Mesendoderm (in vitro differentiated cells): ENCODE measurements at regions not wholly inside any gene's neighbourhood (a gene's known extent, or its start where the extent isn't known, plus 50 kb on each side); places are given as distances from the start of the nearest gene placed in this dataset.

Experiments
- DNase-seq: peaks from one replicate; pipeline ENCODE4 v3.0.0; 2013
- H2AK5ac ChIP-seq: 2 replicates; pipeline ENCODE4 v1.6.1; 2013; ENCODE audit warnings: low read length, inconsistent platforms
- H2BK120ac ChIP-seq: 2 replicates; pipeline ENCODE4 v1.6.1; 2013; ENCODE audit warnings: low read depth, mild to moderate bottlenecking, low read length, moderate library complexity, mixed read lengths
- H2BK15ac ChIP-seq: replicated peaks from 2 replicates; pipeline ENCODE4 v1.6.1; 2013; ENCODE audit warnings: low read depth, mild to moderate bottlenecking, moderate library complexity
- H2BK5ac ChIP-seq: 2 replicates; pipeline ENCODE4 v1.6.1; 2013; ENCODE audit warnings: low read length, inconsistent platforms
- H3K18ac ChIP-seq: 2 replicates; pipeline ENCODE4 v1.6.1; 2013; ENCODE audit warnings: mild to moderate bottlenecking, low read length, mixed read lengths
- H3K23ac ChIP-seq: one replicate; pipeline ENCODE4 v1.6.1; 2013; ENCODE audit warnings: low read length
- H3K27ac ChIP-seq: 2 replicates; pipeline ENCODE4 v1.5.1; 2013; ENCODE audit warnings: low read depth, mild to moderate bottlenecking, inconsistent platforms, low read length, moderate library complexity
- H3K27me3 ChIP-seq: 2 replicates; pipeline ENCODE4 v1.6.1; 2013; ENCODE audit warnings: low read length, control low read depth, mild to moderate bottlenecking, inconsistent platforms; ENCODE audit not compliant: insufficient read depth, poor library complexity
- H3K36me3 ChIP-seq: 2 replicates; pipeline ENCODE4 v1.6.1; 2013; ENCODE audit warnings: low read length, inconsistent platforms; ENCODE audit not compliant: control insufficient read depth, insufficient read depth
- H3K4ac ChIP-seq: one replicate; pipeline ENCODE4 v1.6.1; 2013; ENCODE audit warnings: low read depth, mild to moderate bottlenecking, low read length, moderate library complexity
- H3K4me1 ChIP-seq: 2 replicates; pipeline ENCODE4 v1.6.1; 2013; ENCODE audit warnings: low read depth, low read length, inconsistent platforms; ENCODE audit not compliant: control insufficient read depth
- H3K4me2 ChIP-seq: 2 replicates; pipeline ENCODE4 v1.6.1; 2013; ENCODE audit warnings: low read length
- H3K4me3 ChIP-seq: 2 replicates; pipeline ENCODE4 v1.5.1; 2013; ENCODE audit warnings: mild to moderate bottlenecking, low read length
- H3K56ac ChIP-seq: one replicate; pipeline ENCODE4 v1.6.1; 2013; ENCODE audit warnings: low read length
- H3K79me1 ChIP-seq: 2 replicates; pipeline ENCODE4 v1.6.1; 2013; ENCODE audit warnings: low read length, inconsistent platforms
- H3K79me2 ChIP-seq: 2 replicates; pipeline ENCODE4 v1.6.1; 2013; ENCODE audit warnings: mild to moderate bottlenecking, low read length; ENCODE audit not compliant: control insufficient read depth, insufficient read depth
- H3K9ac ChIP-seq: 2 replicates; pipeline ENCODE4 v1.6.1; 2013; ENCODE audit warnings: low read length, inconsistent platforms
- H4K5ac ChIP-seq: one replicate; pipeline ENCODE4 v1.6.1; 2013; ENCODE audit warnings: low read length
- H4K8ac ChIP-seq: one replicate; pipeline ENCODE4 v1.6.1; 2013; ENCODE audit warnings: low read depth, mild to moderate bottlenecking, control low read depth, low read length, moderate library complexity
- WGBS: extraction: QIAGEN DNeasy Blood & Tissue Kit; methylation state at CpG from one replicate; pipeline ENCODE4 v1.1.7; 2013; ENCODE audit warnings: low lambda C conversion rate, missing lambda C conversion rate; ENCODE audit not compliant: insufficient coverage; ENCODE audit errors: extremely low coverage; 5-methylcytosine and 5-hydroxymethylcytosine counted together

GRCh38 chr14:81946834-81947798 is 413.5 kb upstream of the SEL1L start:
- Histone ChIP-seq H3K4me2 (no peak overlapping the region), H3K18ac (peak overlapping the region; percentile 24), H3K79me1 (no peaks in the 10 kb centered on the region), H3K23ac (no peak overlapping the region), H3K4me1 (peaks cover 2% of the 10 kb centered on the region), H2BK15ac (no peak overlapping the region), H3K9ac (no peak overlapping the region), H4K5ac (no peak overlapping the region), H2BK5ac (no peak overlapping the region), H3K27me3 (no peaks in the 10 kb centered on the region), H4K8ac (no peak overlapping the region), H3K56ac (no peak overlapping the region), H2AK5ac (no peak overlapping the region), H3K36me3 (no peaks in the 10 kb centered on the region), H2BK120ac (no peak overlapping the region), H3K79me2 (no peaks in the 10 kb centered on the region), H3K4me3 (no peak overlapping the region), H3K27ac (no peak overlapping the region), H3K4ac (no peak overlapping the region)
- peak; percentile 68 for DNase-seq
- no CpG with 5 or more reads among the region's 8 CpGs for WGBS

- no CpG with 5 or more reads among the region's 2 CpGs for WGBS
Observed at GRCh38 chr14:81952917-81953316, 419.3 kb upstream of the SEL1L start.

GRCh38 chr14:81953419-81953818 is 419.8 kb upstream of the SEL1L start:
- Histone ChIP-seq H4K8ac (no peak overlapping the region), H3K79me2 (no peaks in the 10 kb centered on the region), H3K23ac (no peak overlapping the region), H3K56ac (no peak overlapping the region), H3K4me3 (no peak overlapping the region), H3K36me3 (no peaks in the 10 kb centered on the region), H3K79me1 (no peaks in the 10 kb centered on the region), H3K4me1 (no peaks in the 10 kb centered on the region), H3K9ac (no peak overlapping the region), H2BK120ac (no peak overlapping the region), H4K5ac (no peak overlapping the region), H3K18ac (no peak overlapping the region), H2AK5ac (no peak overlapping the region), H2BK15ac (no peak overlapping the region), H3K4me2 (no peak overlapping the region), H2BK5ac (no peak overlapping the region), H3K4ac (no peak overlapping the region), H3K27me3 (no peaks in the 10 kb centered on the region), H3K27ac (no peak overlapping the region)
- no CpG with 5 or more reads among the region's 3 CpGs for WGBS
- DNase-seq = peak; percentile 52

More at GRCh38 chr14:81952917-81953316, 419.3 kb upstream of the SEL1L start:
- no peak overlapping the region for H3K9ac ChIP-seq
- no peak overlapping the region for H3K4ac ChIP-seq
- H3K4me3 ChIP-seq = no peak overlapping the region
- no peak overlapping the region for H2AK5ac ChIP-seq
- no peaks in the 10 kb centered on the region for H3K36me3 ChIP-seq
- H3K79me1 ChIP-seq = no peaks in the 10 kb centered on the region
- H3K27me3 ChIP-seq = no peaks in the 10 kb centered on the region
- H4K8ac ChIP-seq = no peak overlapping the region
- H3K4me1 ChIP-seq = no peaks in the 10 kb centered on the region
- H2BK120ac ChIP-seq = no peak overlapping the region
- H3K27ac ChIP-seq = no peak overlapping the region
- peak overlapping the region; percentile 52 for H3K18ac ChIP-seq
- no peak overlapping the region for H3K56ac ChIP-seq
- H4K5ac ChIP-seq = no peak overlapping the region
- H2BK5ac ChIP-seq = no peak overlapping the region
- no peaks in the 10 kb centered on the region for H3K79me2 ChIP-seq
- no peak overlapping the region for H3K4me2 ChIP-seq
- no peak overlapping the region for H3K23ac ChIP-seq
- no peak overlapping the region for H2BK15ac ChIP-seq
- no peak for DNase-seq

- Histone ChIP-seq H3K4me2 (no peak overlapping the region), H2BK15ac (no peak overlapping the region), H2BK5ac (no peak overlapping the region), H2BK120ac (no peak overlapping the region), H3K36me3 (no peaks in the 10 kb centered on the region), H3K27ac (no peak overlapping the region), H3K56ac (no peak overlapping the region), H3K79me2 (no peaks in the 10 kb centered on the region), H3K23ac (no peak overlapping the region), H3K79me1 (no peaks in the 10 kb centered on the region), H3K4me1 (no peaks in the 10 kb centered on the region), H2AK5ac (no peak overlapping the region), H3K4me3 (no peak overlapping the region), H3K18ac (no peak overlapping the region), H4K5ac (no peak overlapping the region), H3K4ac (no peak overlapping the region), H4K8ac (no peak overlapping the region), H3K9ac (no peak overlapping the region), H3K27me3 (no peaks in the 10 kb centered on the region)
- DNase-seq = no peak
- WGBS = no CpG with 5 or more reads among the region's 1 CpG
Observed at GRCh38 chr14:81955123-81955522, 421.5 kb upstream of the SEL1L start.

- Histone ChIP-seq H3K18ac (no peak overlapping the region), H3K23ac (no peak overlapping the region), H4K8ac (no peak overlapping the region), H3K9ac (no peak overlapping the region), H3K56ac (no peak overlapping the region), H3K4ac (no peak overlapping the region), H3K27ac (no peak overlapping the region), H2AK5ac (no peak overlapping the region), H2BK15ac (no peak overlapping the region), H4K5ac (no peak overlapping the region), H2BK120ac (no peak overlapping the region), H2BK5ac (no peak overlapping the region), H3K4me3 (no peak overlapping the region), H3K27me3 (no peaks in the 10 kb centered on the region), H3K4me1 (no peaks in the 10 kb centered on the region), H3K36me3 (no peaks in the 10 kb centered on the region), H3K4me2 (no peak overlapping the region), H3K79me1 (no peaks in the 10 kb centered on the region), H3K79me2 (no peaks in the 10 kb centered on the region)
- DNase-seq = no peak
- WGBS = no CpG with 5 or more reads among the region's 3 CpGs
Observed at GRCh38 chr14:81960781-81961180, 427.1 kb upstream of the SEL1L start.
